Omental fat pad (tissue), 3 donors: ENCODE measurements at regions not wholly inside any gene's neighbourhood (a gene's known extent, or its start where the extent isn't known, plus 50 kb on each side); places are given as distances from the start of the nearest gene placed in this dataset.

Source experiments
- ATAC-seq: fragments of 150-250 bp; one replicate; pipeline ENCODE4 v1.9.1; 2016; ENCODE audit warnings: mild to moderate bottlenecking, moderate library complexity; ENCODE audit not compliant: low FRiP score
- DNase-seq: peaks from one replicate; pipeline ENCODE4 v3.0.0-alpha.2; 2019; ENCODE audit warnings: low spot score
- CTCF ChIP-seq, 3 donors: fragments of 450-650 bp; IDR thresholded peaks; one replicate each; pipeline ENCODE4 v1.5.1; 2016 to 2017; ENCODE audit warnings: antibody characterized with exemption in 3 of 3, mild to moderate bottlenecking in 3 of 3, moderate library complexity in 2 of 3

- DNase-seq (no peak), ATAC-seq (no peak)
- TF ChIP-seq CTCF (IDR thresholded peaks at IDR 0.05): no peak
These were observed 153.2 kb upstream of the PTPRM start for GRCh38 chr18:7413906-7414305.

GRCh38 chr18:7414459-7414858 is 152.7 kb upstream of the PTPRM start:
- no peak for DNase-seq
- peak; percentile 66 for ATAC-seq
- no peak for TF ChIP-seq CTCF (IDR thresholded peaks at IDR 0.05)

- TF ChIP-seq CTCF (IDR thresholded peaks at IDR 0.05): no peak
- DNase-seq: no peak
- peak; percentile 54 for ATAC-seq
These were observed 151.8 kb upstream of the PTPRM start for GRCh38 chr18:7415081-7415894.

- DNase-seq (no peak), ATAC-seq (no peak)
- TF ChIP-seq CTCF (IDR thresholded peaks at IDR 0.05): no peak
These were observed 149.4 kb upstream of the PTPRM start for GRCh38 chr18:7417727-7418126.

GRCh38 chr18:7429831-7430230 is 137.3 kb upstream of the PTPRM start:
- no peak for ATAC-seq
- no peak for DNase-seq

GRCh38 chr18:7436166-7436565 is 130.9 kb upstream of the PTPRM start:
- ATAC-seq: no peak
- TF ChIP-seq CTCF (IDR thresholded peaks at IDR 0.05): no peak
- no peak for DNase-seq

More at GRCh38 chr18:7429831-7430230, 137.3 kb upstream of the PTPRM start:
- no peak for TF ChIP-seq CTCF (IDR thresholded peaks at IDR 0.05)

GRCh38 chr18:7437870-7438269 is 129.2 kb upstream of the PTPRM start:
- no peak for TF ChIP-seq CTCF (IDR thresholded peaks at IDR 0.05)
- no peak for ATAC-seq
- DNase-seq: no peak
